Activated naive CD8-positive, alpha-beta T cell (primary cell): ENCODE measurements at regions not wholly inside any gene's neighbourhood (a gene's known extent, or its start where the extent isn't known, plus 50 kb on each side); places are given as distances from the start of the nearest gene placed in this dataset.

Source experiments
- H3K27ac Mint-ChIP-seq: one replicate; pipeline ENCODE4 v1.8.0; 2021; ENCODE audit warnings: mixed read lengths
- H3K27me3 Mint-ChIP-seq: one replicate; pipeline ENCODE4 v1.8.0; 2021; ENCODE audit warnings: mixed read lengths
- H3K36me3 Mint-ChIP-seq: one replicate; pipeline ENCODE4 v1.8.0; 2021; ENCODE audit warnings: mixed read lengths
- H3K4me1 Mint-ChIP-seq: one replicate; pipeline ENCODE4 v1.8.0; 2021; ENCODE audit warnings: low read depth, mixed read lengths
- H3K4me3 Mint-ChIP-seq: one replicate; pipeline ENCODE4 v1.8.0; 2021; ENCODE audit warnings: mild to moderate bottlenecking, mixed read lengths
- H3K9me3 Mint-ChIP-seq: one replicate; pipeline ENCODE4 v1.8.0; 2021; ENCODE audit warnings: low read depth, mixed read lengths

DNA sequence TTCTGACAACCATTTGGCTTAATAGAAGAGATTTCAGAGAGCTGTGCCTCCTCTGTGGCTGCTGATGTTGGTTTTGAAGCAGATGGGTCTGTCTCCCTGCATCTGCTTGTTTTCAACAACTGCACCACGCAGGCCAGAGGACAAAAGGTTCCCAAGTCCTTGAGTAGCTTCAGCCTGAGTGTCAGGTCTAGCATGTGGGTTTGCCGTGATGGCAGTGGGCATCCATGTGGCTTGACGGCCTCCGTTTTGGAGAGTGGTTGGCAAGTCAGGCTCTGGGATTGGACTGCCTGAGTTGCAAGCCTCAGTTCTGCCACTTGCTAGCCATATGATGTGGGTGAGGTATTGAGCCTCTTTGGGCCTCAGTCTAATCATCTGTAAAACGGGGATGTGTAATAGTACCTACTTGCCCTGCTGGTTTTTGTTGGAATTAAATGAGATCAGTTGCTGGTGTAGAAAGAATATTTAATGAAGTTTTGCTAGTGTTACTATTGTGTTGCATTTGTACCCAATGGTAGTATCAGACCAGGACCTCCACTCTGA lies 119.8 kb upstream of the CPEB4 start:
- Mint-ChIP-seq H3K4me1 (no peaks in the 10 kb centered on the region), H3K4me3 (no peak overlapping the region), H3K27me3 (no peaks in the 10 kb centered on the region), H3K36me3 (no peaks in the 10 kb centered on the region), H3K9me3 (no peaks in the 10 kb centered on the region), H3K27ac (no peak overlapping the region)

DNA sequence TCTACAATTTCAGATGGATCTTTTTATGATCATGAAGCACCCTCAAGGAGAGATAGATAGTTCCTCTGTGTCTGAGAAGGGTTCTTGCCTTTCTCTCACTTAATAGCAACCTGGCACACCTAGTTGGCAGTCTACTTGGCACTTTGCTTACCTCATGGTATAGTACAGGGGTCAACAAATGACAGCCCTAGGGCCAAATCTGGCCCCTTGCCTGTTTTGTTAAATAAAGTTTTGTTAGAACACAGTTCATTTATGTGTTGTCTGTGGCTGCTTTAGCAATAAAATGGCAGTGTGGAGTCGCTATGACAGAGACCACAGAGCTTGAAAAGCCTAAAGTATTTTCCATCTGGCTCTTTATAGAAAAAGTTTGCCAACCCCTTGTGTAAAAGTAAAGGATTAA lies 119.3 kb upstream of the CPEB4 start:
- Mint-ChIP-seq H3K9me3 (no peaks in the 10 kb centered on the region), H3K4me3 (no peak overlapping the region), H3K27ac (no peak overlapping the region), H3K4me1 (no peaks in the 10 kb centered on the region), H3K36me3 (no peaks in the 10 kb centered on the region), H3K27me3 (no peaks in the 10 kb centered on the region)

DNA sequence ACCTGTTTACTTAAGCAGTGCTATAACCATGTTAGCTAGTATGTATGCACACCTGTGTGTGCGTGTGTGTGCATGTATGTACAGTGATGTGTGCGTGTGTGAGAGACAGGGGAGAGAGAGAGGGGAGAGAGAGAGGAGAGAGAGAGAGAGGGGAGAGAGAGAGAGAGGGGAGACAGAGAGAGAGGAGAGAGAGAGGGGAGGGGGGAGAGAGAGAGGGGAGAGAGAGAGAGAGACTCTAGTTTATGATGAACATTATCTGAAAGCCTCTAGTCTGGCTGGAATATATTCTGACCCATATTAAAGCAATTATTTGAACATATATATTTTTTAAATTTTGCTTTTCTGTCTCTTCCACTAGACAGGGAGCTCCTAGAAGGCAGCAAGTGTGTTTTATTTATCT lies 117.5 kb upstream of the CPEB4 start:
- Mint-ChIP-seq H3K27me3 (no peaks in the 10 kb centered on the region), H3K4me3 (no peak overlapping the region), H3K27ac (no peak overlapping the region), H3K36me3 (no peaks in the 10 kb centered on the region), H3K4me1 (no peaks in the 10 kb centered on the region), H3K9me3 (no peaks in the 10 kb centered on the region)

DNA sequence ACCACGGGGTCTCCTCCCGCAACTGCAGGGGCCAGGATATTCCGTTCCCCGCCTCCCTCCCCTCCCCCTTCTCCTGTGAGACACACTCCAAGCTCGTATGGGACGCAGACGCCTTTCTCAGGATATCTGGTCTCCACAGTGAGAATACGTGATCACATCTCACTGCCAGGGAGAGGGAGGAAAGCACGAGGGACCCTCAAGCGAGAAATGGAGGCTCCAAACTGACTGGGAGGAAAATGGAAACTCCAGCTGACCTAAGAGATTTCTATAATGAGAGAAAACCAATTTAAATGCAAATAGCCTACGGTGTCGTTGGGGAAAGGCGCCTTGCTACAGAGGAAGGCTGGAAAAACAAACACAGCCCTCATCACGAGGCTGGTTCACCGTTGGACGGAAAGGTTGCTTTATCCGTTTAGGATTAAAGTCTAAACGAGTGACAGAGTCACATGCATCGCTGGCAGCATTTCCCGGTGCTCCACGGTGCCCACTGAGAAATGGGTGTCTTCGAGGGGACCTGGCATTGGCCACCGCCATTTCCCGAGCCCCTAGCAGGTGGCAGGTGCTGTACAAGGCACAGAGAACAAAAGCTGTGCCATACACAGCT lies 116.9 kb upstream of the CPEB4 start:
- no peaks in the 10 kb centered on the region for H3K36me3 Mint-ChIP-seq
- H3K4me1 Mint-ChIP-seq = no peaks in the 10 kb centered on the region
- H3K4me3 Mint-ChIP-seq = no peak overlapping the region
- H3K9me3 Mint-ChIP-seq = no peaks in the 10 kb centered on the region
- H3K27me3 Mint-ChIP-seq = no peaks in the 10 kb centered on the region
- H3K27ac Mint-ChIP-seq = no peak overlapping the region

DNA sequence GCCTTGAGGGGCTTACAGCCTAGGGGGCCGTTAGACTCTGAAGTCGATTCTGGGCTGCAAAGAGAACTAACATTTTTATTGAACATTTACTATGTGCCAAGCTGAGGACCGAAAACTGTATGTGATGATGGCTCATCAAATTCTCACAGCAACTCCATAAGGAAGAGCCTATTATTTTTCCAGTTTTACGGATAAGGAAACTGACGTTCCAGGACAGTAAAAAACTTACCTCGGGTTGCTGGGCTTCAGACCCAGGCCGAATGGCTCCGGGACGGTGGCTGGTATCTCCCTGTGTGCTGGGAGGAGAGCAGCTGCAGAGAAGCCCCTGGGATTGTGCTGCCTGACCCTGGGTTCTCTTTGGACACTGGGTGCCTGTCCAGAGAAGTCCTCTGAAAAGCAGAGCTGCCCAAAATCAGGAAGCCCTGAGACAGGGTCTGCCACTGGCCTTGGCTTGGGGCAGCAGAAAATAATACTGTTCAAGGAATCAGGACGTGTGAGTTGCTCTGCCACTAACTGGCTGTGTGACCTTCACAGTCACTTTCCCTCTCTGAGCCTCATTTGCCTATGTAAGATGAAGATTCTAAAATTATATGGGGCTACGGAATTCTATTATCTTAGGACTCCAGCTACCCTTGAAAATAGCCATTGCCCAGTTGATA lies 116.3 kb upstream of the CPEB4 start:
- H3K9me3 Mint-ChIP-seq = no peaks in the 10 kb centered on the region
- no peaks in the 10 kb centered on the region for H3K27me3 Mint-ChIP-seq
- H3K36me3 Mint-ChIP-seq = no peaks in the 10 kb centered on the region
- no peak overlapping the region for H3K27ac Mint-ChIP-seq
- no peaks in the 10 kb centered on the region for H3K4me1 Mint-ChIP-seq
- no peak overlapping the region for H3K4me3 Mint-ChIP-seq

DNA sequence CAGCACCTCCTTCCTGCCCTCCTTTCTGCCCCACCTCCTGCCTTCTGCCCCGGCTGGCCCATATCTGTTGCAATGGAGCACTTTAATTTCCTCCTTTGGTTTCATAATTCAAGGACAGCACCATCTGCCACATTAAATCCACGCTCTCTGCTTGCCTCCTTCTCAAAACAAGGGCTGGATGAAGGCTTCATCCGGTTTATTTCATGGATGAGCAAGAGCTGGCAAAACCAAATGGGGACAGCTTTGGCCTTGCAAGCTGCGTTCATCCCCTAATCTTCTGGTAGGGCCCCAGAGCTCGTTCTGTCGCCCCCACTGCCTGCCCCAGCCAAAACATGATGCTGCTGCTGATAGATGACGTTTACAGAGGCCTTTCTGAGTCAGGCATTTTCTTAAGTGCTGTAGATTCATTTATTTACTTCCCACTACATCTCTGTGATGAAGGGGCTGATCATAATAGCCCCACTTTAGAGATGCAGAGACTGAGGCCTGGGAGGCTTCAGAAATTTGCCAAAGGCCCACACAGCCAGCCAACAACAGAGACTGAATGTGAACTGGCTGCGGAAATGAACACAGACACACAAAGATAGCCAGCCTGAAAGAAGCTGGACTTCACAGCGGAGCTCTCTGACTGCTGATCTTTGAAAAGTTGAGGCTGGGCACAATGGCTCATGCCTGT lies 115.6 kb upstream of the CPEB4 start:
- Mint-ChIP-seq H3K36me3 (no peaks in the 10 kb centered on the region), H3K4me3 (no peak overlapping the region), H3K27me3 (no peaks in the 10 kb centered on the region), H3K9me3 (no peaks in the 10 kb centered on the region), H3K4me1 (no peaks in the 10 kb centered on the region), H3K27ac (no peak overlapping the region)

DNA sequence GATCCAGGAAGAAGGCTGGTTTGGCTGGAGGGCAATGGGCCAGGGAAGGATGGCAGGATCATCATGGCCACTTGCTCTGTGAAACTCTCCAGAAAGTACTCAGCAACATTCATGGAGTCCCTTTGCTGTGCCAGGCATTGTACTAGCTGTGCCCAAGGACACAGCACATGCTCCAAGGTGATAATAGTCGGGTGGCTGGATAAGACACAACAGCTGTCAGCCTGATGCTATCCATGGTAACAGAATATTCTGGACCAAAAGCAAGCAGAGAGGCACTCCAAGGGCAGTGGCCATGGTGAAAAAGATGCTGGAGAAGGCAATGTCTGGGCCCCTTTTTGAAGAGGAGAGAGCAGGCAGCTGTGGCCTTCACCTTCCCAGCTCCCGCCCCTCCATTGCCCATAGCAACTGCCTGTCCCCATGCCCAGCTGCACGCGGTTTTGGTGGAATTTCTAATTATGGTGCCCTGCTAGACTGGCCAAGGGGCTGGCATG lies 113.8 kb upstream of the CPEB4 start:
- no peak overlapping the region for H3K27ac Mint-ChIP-seq

DNA sequence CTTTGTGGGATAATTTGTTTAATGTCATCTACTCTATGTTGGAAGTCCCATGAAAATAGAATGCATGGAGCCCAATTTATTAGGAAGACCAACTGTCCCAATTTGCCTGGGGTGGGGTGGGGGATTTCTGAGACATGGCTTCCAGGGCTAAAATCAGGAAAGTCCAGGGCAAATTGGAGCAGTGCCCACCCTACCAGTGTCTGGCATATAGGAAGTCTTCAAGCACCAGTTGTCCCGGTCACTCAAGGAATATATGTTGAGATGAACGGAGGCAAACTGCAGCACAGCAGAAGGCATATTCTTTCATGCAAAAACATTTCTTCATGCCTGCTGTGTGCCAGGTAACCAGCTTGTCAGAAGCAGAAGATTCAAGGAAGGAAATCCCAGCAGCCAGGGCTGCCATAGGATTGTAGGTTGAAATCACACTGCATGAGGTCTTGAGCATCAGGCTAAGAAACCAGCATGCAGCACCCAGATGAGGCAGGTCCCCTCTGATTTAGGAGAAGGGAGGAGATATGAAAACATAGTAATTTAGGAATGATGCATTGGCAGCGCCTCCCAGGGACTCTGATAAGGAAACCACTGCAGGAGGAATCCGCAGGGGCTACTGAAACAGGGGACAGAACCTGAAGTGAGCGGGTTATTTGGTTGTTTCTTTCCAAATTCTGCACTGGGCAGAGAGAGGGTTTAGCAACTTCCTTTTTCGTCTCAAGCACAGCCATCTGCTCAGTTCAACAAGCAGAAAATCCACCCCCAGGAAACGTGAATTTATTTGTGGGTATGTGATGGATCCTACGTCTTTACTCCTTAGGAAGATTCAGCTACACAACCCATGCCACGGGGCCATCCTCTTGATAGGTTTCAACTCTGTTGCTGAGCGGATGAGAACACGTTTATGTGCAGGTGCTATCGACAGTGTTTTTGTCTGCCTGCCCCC lies 112.6 kb upstream of the CPEB4 start:
- Mint-ChIP-seq H3K27me3 (no peaks in the 10 kb centered on the region), H3K4me3 (no peak overlapping the region), H3K27ac (no peak overlapping the region), H3K9me3 (no peaks in the 10 kb centered on the region), H3K36me3 (no peaks in the 10 kb centered on the region), H3K4me1 (peaks cover 5% of the 10 kb centered on the region)

More for the DNA sequence above, 113.8 kb upstream of the CPEB4 start:
- H3K36me3 Mint-ChIP-seq = no peaks in the 10 kb centered on the region
- no peaks in the 10 kb centered on the region for H3K27me3 Mint-ChIP-seq
- H3K9me3 Mint-ChIP-seq = no peaks in the 10 kb centered on the region
- no peak overlapping the region for H3K4me3 Mint-ChIP-seq
- peaks cover 5% of the 10 kb centered on the region for H3K4me1 Mint-ChIP-seq

DNA sequence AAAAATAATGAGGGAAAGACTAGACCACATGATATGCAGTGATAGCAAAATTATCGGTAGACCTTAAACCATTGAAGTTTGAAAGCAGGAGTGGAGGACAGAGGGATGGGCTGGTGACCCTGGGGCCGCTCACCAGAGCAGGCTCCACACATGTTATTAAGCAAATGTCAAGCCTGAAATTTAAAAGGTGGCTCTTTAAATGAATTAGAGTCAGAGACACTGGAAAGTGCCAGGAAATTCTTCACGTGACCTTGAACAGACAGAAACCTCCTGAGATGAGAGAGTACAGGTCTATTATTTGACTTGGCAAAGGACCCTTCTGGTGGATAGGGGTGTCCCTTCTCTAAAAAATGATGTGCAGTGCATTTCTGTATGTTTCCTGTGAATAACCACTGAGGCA lies 111.0 kb upstream of the CPEB4 start:
- Mint-ChIP-seq H3K36me3 (no peaks in the 10 kb centered on the region), H3K27me3 (no peaks in the 10 kb centered on the region)

DNA sequence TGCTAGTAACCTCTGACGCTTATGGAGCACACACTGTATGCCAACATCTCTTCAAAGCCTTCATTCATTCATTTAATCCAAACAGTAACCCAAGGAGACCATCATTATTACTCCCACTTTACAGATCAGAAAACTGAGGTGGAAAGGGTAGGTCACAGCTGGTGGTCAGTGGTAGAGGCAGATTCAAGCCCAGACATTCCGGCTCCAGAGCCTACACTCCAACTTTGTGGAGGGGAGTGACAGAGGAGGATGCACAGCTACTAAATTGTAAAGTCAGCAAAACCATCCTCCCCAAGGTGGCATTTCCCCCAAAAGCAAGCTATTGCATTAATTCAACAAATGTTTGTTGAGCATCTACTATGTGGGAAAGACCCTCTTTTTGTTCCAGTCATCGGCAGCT lies 110.5 kb upstream of the CPEB4 start:
- H3K4me1 Mint-ChIP-seq = peaks cover 19% of the 10 kb centered on the region
- H3K4me3 Mint-ChIP-seq = no peak overlapping the region
- H3K9me3 Mint-ChIP-seq = no peaks in the 10 kb centered on the region
- H3K27ac Mint-ChIP-seq = no peak overlapping the region
- no peaks in the 10 kb centered on the region for H3K27me3 Mint-ChIP-seq
- no peaks in the 10 kb centered on the region for H3K36me3 Mint-ChIP-seq

More for the DNA sequence above, 111.0 kb upstream of the CPEB4 start:
- H3K4me3 Mint-ChIP-seq = no peak overlapping the region
- no peak overlapping the region for H3K27ac Mint-ChIP-seq
- H3K4me1 Mint-ChIP-seq = peaks cover 13% of the 10 kb centered on the region
- H3K9me3 Mint-ChIP-seq = no peaks in the 10 kb centered on the region

DNA sequence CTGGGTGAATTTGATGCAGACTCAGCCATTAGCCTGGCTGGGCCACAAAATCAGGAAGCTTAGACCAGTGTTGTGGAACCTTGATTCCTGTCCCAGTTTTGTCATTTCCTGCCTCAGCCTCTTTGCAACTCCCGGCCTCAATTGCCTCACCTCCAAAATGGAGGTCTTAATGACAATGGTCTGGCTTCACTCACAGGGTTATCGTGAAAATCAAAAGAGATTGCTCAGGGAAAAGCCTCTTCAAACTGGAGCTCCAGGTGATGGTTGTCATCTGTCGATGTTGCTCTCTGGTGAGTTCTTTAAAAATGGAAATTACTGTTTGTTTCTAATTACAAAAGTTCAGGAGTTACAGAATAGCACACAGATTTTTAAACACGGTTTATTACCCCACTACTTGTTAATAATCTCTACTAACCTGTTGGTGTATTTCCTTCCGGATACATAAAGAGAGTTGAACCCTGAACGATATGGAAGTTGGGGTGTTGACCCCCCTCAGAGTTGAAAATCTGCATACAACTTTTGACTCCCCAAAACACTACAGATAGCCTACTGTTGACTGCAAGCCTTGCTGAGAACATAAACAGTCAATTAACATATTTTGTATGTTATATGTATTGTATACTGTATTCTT lies 109.9 kb upstream of the CPEB4 start:
- Mint-ChIP-seq H3K27me3 (no peaks in the 10 kb centered on the region), H3K4me3 (no peak overlapping the region), H3K9me3 (no peaks in the 10 kb centered on the region), H3K4me1 (peaks cover 21% of the 10 kb centered on the region), H3K27ac (no peak overlapping the region), H3K36me3 (no peaks in the 10 kb centered on the region)

DNA sequence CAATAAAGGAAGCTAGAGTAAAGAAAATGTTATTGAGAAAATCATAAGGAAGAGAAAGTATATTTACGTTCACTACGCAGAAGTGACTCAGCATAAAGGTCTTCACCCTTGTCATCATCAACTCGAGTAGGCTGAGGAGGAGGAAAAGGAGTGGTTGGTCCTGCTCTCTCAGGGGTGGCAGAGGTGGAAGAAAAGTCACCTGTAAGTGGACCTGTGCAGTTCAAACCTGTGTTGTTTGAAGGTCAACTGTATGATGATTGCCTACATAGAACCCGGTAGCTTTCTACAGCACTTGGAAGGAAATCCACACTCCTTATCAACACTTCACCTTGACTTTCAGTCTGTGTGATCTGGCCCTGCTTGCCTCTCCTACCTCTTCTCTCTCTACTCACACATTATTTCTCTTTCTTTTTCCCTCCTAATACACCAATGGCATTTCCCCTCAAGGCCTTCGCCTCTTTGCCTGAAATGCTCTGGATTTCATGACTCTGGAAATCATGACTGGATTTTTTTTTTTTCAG lies 109.3 kb upstream of the CPEB4 start:
- Mint-ChIP-seq H3K9me3 (no peaks in the 10 kb centered on the region), H3K4me1 (peaks cover 21% of the 10 kb centered on the region), H3K27me3 (no peaks in the 10 kb centered on the region), H3K36me3 (no peaks in the 10 kb centered on the region), H3K27ac (no peak overlapping the region), H3K4me3 (no peak overlapping the region)

DNA sequence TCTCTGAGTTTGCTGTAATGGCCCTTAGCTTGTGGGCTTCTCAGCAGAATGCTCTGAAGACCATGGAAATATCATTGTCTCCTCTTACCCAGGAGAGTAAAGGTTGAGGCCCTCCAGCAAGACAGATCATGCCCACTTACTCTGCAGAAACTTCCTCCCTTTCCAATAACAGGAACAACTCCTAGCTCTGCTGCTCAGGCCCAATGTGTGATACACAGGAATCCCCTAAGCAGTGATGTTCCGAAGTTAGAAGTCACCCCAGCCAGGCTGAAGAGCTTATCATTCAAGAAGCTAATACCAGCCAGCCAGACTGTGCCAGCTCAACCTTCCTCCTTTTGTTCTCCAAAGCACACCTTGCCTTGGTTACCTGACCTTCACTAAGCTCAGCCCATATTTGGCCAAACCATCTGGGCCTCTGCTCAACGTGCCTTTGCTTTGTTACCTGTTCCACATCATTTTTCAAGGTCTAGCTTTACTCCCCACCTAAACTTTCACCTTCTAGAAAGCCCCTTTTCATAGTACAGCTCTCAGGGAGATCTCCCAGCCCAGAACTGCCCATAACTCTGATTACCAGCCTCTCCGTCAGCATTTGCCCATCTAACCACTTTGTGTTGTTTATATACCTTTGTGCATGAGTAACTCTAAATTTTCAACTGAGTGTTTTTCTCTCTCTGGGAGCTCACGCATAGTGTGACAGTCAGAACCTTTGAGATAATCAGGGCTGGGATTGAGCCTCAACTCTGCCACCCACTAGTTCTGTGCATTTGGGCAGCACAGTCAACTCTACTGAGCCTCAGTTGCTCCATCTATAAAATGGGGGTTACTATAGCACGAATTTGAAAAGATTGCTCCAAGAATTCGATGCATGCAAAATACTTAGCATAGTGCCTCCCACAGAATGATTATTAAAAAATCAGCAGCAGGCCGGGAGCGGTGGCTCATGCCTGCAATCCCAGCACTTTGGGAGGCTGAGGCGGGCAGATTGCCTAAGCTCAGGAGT lies 107.6 kb upstream of the CPEB4 start:
- peaks cover 21% of the 10 kb centered on the region for H3K4me1 Mint-ChIP-seq
- no peak overlapping the region for H3K4me3 Mint-ChIP-seq
- no peaks in the 10 kb centered on the region for H3K9me3 Mint-ChIP-seq
- H3K27me3 Mint-ChIP-seq = no peaks in the 10 kb centered on the region
- H3K27ac Mint-ChIP-seq = no peak overlapping the region
- no peaks in the 10 kb centered on the region for H3K36me3 Mint-ChIP-seq
